Pons (tissue), 1 donor: ENCODE measurements at regions not wholly inside any gene's neighbourhood (a gene's known extent, or its start where the extent isn't known, plus 50 kb on each side); places are given as distances from the start of the nearest gene placed in this dataset.
"Not testable (repeated sequence)": the region's sequence is repeated elsewhere in the genome, so short reads cannot be mapped to it uniquely, and the experiment has no call there.

Experiments used
- DNase-seq: peaks from one replicate; pipeline ENCODE4 v3.0.0-alpha.2; 2016; ENCODE audit warnings: low spot score

DNA sequence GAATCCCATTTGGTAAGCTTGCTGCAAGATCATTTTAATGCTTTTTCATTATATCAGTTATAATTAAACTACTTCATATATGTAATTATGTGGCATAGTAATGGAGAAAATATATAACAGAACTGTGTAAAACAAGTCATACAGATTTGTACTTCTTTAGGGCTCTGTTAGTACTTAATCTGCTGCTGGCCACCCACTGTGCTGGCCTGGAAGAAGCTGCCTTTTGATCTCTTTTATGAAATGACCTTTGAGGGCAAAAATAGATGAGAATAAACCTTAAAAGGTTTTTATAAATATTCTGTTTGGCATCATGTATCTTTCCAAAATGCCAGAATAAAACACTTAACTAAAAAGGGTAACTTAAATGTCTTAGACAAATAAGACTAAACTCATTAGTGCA, 262.9 kb downstream of the ZIC1 start:
- DNase-seq: no peak

DNA sequence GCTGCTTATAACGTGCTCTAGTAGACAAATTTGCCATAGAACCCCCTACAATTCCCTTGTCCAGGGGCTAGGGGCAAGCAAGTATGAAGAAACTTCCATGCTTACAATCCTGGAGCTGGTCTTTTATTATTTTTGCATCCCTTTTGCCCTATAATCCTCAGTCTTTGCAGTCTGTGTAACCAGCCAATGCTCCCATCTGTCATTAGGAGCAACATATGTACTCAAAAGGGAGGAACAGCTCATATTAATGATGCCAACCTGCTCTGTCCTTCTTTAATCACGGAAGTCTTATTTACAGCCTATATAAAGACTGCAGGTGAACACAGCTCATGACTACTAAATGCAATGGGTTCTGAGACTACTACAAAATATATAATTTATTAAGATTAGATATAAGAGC, 263.3 kb downstream of the ZIC1 start:
- peak; percentile 8 for DNase-seq

DNA sequence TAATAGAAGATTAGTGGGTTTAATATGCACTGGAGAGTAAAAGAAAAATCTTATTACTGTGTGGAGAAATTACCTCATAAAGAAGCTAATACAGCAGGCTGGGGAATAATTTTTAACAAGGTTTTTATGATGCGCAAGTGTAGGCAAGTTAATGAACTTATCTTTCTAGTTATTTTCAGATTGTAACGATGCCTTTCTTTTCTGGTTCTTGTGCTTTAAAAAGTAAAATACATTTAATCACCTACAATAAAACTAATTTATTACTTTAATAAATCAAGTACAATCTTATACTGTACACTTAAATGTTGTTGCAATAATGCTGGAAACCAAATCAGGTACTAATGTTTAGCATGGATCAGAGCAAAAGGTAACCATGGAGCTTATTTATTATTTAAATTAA, 266.6 kb downstream of the ZIC1 start:
- no peak for DNase-seq

DNA sequence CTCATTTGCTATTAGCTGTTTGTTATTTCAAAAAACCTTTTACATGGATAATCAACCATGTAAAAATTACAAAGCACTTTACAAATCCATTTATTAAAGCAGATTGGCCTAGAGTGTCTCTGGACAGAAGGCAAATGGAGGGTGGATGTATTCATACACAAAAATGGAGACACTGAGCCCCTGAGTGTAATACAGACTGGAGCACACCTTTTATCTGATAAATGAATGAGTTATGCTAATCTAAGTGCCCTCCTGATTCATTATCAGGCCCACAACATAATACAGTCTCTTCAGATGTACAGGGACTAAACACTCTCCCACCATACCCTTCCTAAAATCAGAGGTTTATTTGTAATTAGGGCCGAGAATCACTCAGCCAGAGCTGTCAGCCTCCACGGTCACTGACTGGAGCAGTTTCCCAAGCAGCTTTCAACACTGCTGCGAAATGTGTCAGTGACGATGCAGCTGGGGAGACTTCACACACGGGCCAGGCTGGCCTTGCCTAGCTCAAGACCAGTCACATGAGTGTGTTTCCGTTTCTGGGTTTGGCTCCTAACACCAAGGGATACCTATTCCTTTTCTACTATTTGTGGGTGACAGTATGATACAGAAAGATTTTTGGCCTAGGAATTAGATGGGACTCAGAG, 271.8 kb downstream of the ZIC1 start:
- no peak for DNase-seq

DNA sequence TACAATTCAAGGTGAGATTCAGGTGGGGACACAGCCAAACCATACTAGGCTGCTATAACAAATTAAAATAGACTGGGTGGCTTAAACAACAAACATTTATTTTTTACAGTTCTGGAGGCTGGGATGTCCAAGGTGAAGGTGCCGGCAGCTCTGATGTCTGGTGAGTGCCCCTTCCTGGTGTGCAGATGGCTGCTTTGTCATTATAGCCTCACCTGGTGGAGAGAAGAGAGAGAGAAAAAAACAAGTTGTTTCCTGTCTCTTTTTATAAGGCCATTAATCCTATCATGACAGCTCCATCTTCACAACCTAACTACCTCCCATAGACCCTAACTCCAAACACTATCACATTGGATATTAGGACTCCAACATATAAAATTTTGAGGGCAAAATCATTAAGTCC, 279.7 kb downstream of the ZIC1 start:
- no peak for DNase-seq

DNA sequence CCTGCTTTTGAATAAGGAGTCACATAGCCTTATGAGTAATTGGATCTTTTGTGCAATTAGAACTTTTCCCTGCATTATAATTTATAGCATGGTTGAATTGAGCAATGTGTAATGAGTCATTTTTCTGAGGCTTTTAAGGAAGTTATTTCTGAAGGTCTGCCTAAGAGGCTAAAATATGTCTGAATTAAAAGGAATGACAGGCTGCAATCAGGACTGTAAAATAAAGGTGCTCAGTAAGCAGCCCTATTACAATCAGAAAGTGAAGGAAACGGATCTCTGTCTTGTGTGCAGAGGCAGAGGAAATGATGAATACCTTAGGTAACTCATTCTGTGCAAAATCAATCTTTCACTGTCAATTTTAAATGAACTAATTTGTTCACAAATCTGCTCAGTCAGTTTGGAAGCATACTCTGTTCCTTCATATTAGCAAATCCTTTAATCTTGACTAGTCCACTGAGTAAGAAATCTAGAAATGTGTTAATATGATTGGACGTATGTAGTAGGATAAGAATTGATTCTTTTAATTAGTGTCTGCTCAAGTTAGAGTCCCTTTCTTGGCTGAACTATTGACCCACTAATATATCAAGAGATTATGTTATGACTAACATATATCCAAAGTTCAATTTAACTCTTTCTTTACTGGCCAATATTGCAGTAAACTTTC, 290.1 kb downstream of the ZIC1 start:
- DNase-seq: no peak

DNA sequence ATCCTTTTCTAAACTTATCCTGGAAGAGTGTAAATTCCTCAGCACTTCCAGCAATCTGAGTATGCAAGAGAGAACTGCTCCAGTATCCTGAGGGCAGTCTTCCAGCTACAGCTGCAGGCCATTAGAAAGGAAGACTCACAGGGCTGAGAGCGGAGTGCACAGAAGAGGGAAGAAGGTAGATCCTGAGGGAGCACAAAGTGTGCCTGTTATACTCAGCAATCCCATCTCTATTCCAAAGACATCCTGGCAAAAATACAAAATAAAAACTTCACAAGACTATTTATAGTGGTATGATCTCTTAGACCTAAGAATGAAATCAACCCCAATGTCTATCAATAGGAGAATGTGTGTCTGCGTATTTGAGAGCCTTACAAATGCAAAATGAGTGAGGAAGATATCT, 292.0 kb downstream of the ZIC1 start:
- no peak for DNase-seq

DNA sequence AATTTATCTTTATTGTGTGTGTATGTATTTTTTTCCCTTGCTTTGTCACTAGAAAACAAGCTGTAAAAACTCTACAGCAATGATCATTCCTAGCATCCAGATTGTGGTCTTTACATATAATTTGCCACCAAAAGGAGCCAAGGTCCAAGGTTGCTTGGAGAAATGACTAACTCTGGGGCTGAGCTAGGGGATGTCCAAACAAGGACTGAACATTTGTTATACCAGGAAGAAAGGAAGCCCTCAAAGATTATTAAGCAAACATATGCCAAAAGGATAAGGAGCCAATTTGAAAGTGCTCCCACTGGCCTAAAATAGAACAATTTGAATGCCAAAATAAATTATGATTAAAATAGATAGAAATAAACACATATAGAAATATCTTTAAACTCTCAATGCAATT, 293.3 kb downstream of the ZIC1 start:
- DNase-seq: no peak

DNA sequence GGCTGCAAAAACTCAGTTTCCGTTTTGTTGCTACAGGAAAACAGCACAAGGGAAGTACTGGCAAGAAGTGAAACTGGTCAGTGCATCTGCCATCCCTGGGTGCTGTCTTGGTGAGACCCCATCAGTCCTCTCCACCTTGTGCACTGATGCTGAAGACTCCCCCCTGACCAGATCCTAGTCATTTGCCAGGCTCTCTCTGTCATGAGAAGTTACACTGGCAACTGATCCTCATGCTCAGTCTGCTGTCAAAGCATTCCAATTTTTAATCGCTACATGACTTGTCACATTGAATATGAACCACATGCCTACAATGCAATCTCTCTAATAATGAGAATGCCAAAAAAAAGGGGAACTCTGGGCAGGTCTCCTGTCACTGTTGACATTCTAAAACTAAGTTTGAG, 296.5 kb downstream of the ZIC1 start:
- peak; percentile 56 for DNase-seq

DNA sequence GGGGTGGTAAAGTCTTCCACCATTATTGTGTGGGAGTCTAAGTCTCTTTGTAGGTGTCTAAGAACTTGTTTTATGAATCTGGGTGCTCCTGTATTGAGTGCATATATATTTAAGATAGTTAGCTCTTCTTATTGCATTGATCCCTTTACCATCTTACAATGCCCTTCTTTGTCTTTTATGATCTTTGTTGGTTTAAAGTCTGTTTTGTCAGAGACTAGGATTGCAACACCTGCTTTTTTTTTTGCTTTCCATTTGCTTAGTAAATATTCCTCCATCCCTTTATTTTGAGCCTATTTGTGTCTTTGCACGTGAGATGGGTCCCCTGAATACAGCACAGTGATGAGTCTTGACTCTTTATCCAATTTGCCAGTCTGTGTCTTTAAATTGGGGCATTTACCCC, 301.6 kb downstream of the ZIC1 start:
- DNase-seq: not testable (repeated sequence)

DNA sequence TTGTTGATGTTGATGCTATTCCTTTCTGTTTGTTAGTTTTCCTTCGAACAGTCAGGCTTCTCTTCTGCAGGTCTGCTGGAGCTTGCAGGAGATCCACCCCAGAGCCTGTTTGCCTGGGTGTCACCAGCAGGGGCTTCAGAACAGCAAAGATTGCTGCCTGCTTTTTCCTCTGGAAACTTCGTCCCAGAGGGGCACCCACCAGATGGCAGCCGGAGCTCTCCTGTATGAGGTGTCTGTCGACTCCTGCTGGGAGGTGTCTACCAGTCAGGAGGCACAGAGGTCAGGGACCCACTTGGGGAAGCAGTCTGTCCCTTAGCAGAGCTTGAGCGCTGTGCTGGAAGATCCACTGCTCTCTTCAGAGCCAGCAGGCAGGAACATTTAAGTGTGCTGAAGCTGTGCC, 303.2 kb downstream of the ZIC1 start:
- no peak for DNase-seq

DNA sequence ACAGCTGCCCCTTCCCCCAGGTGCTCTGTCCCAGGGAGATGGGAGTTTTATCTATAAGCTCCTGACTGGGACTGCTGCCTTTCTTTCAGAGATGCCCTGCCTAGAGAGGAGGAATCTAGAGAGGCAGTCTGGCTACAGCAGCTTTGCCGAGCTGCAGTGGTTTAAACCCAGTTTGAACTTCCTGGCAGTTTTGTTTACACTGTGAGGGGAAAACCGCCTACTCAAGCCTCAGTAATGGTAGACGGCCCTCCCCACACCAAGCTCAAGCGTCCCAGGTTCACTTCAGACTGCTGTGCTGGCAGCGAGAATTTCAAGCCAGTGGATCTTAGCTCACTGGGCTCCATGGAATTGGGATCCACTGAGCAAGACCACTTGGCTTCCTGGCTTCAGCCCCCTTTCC, 303.6 kb downstream of the ZIC1 start:
- DNase-seq: not testable (repeated sequence)

DNA sequence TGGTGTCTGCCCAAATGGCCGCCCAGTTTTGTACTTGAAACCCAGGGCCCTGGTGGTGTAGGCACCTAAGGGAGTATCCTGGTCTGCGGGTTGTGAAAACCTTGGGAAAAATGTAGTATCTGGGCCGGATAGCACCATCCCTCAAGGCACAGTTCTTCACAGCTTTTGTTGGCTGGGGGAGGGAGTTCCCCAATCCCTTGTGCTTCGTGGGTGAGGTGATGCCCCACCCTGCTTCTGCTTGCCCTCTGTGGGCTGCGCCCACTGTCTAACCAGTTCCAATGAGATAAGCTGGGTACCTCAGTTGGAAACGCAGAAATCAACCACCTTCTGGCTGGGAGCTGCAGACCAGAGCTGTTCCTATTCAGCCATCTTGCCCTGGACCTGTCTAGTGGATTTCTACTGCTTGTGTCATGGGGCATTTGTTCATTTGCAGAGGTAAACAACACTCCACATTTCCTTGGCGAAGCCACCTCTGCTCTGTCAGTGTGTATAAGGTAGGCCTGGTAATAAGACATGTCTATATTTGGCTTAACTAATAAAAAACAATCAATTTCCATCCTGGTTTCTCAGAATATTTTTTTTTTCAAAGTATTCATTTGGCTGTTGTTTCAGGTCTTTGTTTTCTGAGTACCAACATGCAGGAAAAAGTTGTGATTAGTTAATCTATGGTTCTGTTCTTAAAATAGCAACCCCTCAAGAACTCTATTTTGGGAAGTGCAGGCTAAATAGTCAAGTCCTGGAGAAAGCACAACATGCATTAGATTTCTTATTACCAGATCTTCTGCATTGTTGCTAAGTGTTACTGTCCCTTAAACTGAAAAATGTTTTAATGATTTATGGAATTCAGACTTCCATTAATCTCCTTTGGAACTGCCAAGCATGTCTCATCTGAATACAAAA, 304.3 kb downstream of the ZIC1 start:
- no peak for DNase-seq

DNA sequence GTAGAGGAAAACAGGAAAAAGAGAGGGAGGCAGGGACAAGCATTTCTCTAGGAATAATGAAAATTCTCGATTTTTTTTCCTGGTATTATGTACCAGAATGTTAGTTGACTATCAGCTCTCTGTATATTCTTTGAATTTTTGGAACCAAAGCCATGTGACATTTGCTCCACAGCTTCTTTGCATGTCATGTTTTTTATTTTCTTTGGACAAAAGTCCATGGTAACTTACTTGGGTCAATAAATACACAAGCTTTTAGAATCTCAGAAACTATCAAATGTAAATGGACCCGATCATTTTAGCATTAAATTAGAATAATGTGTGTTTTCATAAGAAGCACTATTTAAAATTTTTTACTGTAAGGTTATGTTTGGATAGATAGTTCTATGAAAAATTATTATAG, 320.5 kb downstream of the ZIC1 start:
- no peak for DNase-seq

DNA sequence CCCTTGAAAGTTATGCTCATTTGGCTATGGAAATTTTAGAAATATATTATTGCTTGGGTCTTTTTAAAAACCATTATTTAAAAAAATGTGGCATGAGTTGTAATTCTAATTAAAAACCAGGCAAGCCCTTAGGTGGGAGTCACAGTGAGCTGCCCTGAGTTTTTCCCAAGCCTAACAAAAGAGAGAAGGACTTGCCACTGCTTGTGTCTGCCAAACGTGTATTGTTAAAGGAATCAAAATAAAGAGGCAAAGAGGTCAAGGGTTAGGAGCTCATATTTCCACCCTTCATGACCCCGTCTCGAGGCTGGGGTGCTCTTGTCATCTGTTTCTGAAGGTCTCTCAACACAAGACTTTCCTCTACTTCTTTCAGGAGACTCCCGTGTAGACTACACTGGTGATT, 321.1 kb downstream of the ZIC1 start:
- DNase-seq: no peak

DNA sequence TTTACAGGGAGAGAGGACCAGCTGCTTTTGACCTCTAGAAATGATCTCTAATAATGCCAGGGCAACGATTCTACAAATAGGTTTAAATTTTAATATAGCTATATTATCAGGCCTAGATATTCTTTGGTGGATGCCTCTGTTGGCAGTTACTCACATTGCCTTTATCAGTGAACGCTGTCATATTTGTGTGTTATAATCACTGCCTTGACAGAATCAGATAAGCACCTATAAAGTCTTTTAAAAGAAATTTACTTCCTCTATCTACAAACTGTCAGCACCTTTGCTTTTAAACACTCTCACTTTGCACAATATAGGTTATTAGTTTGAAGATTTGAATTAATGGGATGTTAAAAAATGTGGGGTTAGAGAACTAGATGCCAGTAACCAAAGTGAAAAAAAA, 324.1 kb downstream of the ZIC1 start:
- no peak for DNase-seq

DNA sequence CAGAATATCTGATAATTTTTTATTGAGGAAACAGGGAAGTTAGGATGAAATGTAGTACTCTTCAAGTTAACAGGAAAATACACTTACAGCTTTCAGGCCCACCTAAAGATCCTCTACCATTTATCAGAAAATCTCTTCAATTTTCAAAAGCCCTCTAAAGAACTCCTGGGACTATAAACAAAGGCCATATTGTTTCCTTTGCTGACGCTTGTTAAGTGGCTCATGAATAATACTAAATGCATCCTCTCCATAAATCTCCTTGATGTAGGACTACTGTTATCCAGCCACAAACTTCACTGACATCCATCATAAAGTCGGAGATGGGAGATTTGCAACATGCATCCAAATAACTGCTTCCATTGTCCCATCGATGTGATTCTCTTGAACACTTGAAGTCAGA, 326.5 kb downstream of the ZIC1 start:
- no peak for DNase-seq

DNA sequence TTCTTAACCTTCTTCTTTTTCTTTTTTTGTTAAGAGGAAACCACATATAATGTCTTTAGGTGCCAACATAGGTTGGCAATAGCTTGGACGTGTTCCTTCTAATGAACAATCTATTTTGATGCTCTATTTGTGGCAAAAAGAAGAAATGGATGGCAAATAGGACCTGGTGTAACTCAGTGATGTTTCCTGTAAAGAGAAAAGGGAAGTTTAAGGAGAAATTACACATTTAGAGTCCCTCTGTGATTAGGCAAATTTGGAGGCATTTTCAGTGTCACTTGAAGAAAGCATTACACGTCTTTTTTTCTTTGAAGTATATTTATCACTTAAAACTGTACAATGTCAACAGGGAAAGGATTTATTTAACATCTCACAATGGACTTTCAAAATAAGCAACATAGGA, 327.1 kb downstream of the ZIC1 start:
- DNase-seq: peak; percentile 9

DNA sequence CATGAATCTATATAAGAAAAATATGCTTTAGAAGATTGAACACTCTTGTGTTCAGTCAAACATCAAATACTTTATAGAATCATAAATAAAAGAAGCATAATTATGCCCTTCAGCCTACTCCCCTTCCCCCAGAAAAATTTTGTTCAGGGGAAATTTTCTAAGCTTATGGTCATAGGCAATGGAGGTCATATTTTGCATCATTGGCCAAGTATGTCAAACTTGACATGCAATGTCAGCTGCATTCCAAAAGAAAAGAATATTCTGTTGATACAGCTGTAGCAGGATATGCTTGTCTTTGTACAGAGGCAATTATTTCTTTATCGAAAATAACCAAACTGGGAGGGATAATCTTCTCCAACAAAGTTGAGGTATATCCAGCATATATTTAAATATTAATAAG, 328.2 kb downstream of the ZIC1 start:
- DNase-seq: no peak

DNA sequence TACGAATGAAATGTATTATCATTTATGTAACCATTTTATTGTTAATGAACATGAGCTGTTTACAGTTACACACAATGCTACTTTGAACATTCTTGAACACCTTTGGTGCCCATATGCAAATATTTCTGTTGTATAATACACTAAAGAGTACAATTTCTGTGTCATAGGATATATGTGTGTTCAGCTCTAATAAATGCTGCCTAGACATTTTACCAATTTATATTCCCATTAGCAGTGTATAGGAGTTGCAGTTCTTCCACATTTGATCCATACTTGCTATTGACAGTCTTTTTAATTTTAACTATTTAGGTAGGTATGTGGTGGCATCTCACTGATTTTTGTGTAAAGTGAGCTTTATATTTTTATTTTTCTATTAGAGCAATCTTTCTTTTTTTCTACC, 331.8 kb downstream of the ZIC1 start:
- no peak for DNase-seq

DNA sequence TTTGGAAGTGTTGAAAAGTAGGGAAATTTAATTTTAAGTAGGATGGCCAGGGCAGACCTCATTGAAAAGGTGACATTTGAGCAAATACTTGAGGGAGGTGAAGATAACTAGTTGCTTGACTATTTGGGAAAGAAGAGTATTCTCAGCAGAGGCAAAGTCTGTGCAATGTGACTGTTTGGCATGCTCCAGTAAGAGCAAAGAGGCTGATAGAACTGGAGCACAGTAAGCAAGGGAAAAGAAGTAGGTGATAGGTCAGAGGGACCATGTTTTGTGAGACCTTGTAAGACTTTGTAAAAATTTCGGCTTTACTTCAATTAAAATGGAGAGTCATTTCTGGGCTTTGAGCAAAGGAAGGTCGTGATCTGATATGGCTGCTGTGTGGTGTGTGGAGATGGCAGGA, 335.8 kb downstream of the ZIC1 start:
- DNase-seq: no peak

DNA sequence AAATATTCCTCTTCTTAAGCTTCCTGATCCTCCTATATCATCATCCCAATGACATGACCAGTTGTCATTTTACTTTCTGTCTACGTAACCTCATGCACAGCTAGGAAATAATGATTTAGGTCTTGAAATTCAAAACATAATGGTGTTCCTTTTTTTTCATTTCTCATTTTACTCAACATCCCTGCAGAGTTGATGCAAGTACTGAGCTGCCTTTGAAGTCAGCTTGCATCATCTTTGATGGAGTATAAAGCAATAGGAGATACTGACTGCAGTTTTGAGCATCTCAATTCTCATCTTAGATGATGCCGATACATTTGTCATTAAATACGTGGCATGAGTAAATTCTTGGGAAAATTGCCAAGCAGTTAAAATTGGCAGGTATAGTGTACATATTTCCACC, 346.1 kb downstream of the ZIC1 start:
- DNase-seq: no peak

DNA sequence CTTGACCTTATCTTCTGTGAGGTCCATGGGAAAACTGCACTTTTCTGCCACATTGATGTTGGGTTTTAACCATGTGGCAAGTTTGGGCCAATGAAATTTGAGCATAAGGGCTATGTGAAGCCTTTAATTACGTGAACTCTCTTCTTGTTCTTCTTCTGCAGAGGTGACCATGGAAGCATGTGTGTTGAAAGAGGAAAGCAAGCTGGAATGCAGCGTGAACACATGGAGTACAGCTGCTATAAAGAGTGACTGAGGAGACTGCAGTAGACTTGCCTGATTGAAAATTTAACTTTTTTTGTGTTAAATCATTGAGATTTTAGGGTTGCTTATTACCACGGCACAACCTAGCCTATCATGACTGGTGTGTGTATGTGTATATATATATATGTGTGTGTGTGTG, 347.3 kb downstream of the ZIC1 start:
- DNase-seq: no peak
